ENCODE measurements at regions not wholly inside any gene's neighbourhood (a gene's known extent, or its start where the extent isn't known, plus 50 kb on each side); places are given as distances from the start of the nearest gene placed in this dataset.
"Not testable (repeated sequence)": the region's sequence is repeated elsewhere in the genome, so short reads cannot be mapped to it uniquely, and the experiment has no call there.

GRCh38 chr1:46878173-46878782 lies 63.0 kb downstream of the CYP4A11 start:
- peak; percentile 73 for FAIRE-seq
- DNase-seq (ENCODE audit: insufficient read length, low spot score) = not testable (repeated sequence)

- FAIRE-seq; DNase-seq (ENCODE audit: insufficient read length, low spot score): not testable (repeated sequence)
These were observed 65.2 kb downstream of the CYP4A11 start for GRCh38 chr1:46876093-46876492.
